Gastrocnemius medialis (tissue), 4 donors: ENCODE measurements at regions not wholly inside any gene's neighbourhood (a gene's known extent, or its start where the extent isn't known, plus 50 kb on each side); places are given as distances from the start of the nearest gene placed in this dataset.

Experiments
- CTCF ChIP-seq, 5 experiments: fragments of 450-650 bp in 3 of 5; fragments of 200-600 bp in 2 of 5; sonication (generic) in 2 of 5; IDR thresholded peaks in 4 of 5; conservative IDR thresholded peaks in 1 of 5; 1 replicate in 4 of 5; 2 replicates in 1 of 5; pipeline ENCODE4 v1.5.1; 2016 to 2019; ENCODE audit warnings: antibody characterized with exemption in 5 of 5, mild to moderate bottlenecking in 3 of 5, moderate library complexity in 3 of 5
- POLR2A ChIP-seq, 2 donors: fragments of 450-650 bp; IDR thresholded peaks; one replicate each; pipeline ENCODE4 v1.6.1; 2017; ENCODE audit warnings: antibody characterized with exemption in 2 of 2, mild to moderate bottlenecking in 2 of 2, moderate library complexity in 2 of 2

- peak; percentile 87 to 94 (median 93) for TF ChIP-seq CTCF (IDR thresholded peaks at IDR 0.05 in 4 of 5, conservative IDR thresholded peaks at IDR 0.05 in 1 of 5)
- no peak for TF ChIP-seq POLR2A (IDR thresholded peaks at IDR 0.05)
Measured at GRCh38 chr2:16608661-16609643, 56.7 kb downstream of the CYRIA start.
